NCI-H460 (cell line): ENCODE measurements at regions not wholly inside any gene's neighbourhood (a gene's known extent, or its start where the extent isn't known, plus 50 kb on each side); places are given as distances from the start of the nearest gene placed in this dataset.
A peak's percentile ranks its signal among the peaks of the same experiment; 100 is the strongest.

Source experiments
- DNase-seq: peaks from one replicate; pipeline ENCODE4 v3.0.0-alpha.2; 2016; ENCODE audit warnings: low read depth; ENCODE audit errors: extremely low read depth

DNA sequence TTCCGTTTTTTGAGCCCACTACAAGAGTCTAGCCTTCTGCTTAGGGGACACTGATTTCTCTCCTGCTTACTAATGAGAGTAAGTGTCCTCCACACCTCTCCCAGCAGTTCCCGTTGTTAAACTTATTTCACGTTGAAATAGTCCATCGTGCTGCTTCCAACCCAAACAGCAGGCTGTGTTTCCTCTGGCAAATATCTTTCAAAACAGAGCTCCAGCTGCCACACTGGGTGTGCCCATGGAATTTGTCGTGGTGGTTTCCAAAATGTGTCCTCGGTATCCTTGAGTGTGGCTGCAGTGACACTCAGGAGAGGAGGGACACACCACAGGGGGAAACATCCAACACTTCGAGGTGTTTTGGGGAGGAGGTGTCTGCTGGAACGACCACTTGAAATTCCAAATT lies 176.5 kb upstream of the RALGAPA2 start:
- no peak for DNase-seq

DNA sequence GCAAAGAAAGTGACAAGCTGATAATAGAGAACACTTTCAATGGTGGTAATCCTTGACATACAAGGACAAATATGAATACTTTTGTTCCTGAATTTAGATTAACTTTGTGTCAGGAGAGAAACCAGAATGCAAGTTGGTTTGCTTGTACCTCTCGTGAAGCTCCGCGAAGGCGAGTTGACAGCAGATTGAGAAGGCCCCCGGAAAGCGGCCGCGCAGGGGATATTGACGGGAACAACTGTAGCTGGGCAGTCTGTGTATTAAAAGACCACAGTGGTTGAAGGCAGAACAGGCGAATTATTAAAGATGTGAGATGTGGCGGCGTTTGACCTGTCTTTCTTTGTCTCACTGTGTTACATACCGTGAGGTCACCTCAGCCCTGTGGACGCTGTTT lies 175.8 kb upstream of the RALGAPA2 start:
- DNase-seq: no peak

DNA sequence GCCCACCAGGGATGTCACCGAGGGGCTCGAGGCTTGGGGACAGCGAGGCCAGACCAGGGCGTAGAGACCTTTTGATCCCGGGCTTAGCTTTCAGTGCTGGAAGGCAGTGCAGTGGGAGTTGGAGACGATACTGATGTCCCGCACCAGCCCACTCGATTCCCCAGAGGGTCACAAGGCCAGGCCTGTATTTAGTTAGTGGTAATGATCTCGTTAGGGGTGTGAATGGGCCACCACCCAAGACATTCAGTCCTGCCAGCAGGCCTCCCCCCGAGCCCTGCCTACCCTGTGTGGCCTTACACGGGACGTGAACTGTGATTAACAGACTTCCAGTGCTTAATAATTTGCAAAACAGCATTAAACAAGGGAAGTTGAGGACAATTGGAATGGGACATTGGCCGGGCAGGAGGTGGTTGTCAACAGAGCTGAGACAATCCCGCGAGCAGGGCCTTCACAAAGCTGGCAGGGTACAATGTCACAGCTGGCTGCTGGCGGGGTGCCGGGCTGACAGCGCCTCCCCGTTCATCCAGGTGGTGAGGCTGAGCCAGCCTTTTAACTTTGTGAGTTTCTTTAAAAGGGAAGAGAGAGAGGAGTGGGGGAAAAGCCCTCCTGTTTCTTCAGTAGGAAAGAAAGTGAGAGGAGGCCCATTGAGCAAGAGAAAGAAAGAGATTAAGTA lies 175.3 kb upstream of the RALGAPA2 start:
- no peak for DNase-seq

DNA sequence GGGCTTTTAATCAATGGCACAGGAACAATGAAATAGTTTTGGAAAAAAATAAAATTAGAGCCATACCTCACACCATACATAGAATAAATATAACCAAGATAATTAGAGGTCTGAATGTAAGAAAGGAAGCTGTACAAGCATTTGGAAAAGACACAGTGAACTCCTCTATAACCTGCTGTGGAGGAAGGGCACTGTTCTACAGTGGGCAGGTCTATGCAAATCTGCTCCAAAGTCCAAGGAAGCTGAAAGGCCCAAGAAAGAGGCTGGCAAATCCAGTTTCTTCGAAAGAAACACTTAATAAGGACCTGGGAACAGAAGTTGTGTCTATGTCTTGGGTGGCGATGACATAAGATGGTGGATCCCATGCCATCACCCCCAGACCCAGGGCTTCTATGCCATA lies 169.4 kb upstream of the RALGAPA2 start:
- no peak for DNase-seq

DNA sequence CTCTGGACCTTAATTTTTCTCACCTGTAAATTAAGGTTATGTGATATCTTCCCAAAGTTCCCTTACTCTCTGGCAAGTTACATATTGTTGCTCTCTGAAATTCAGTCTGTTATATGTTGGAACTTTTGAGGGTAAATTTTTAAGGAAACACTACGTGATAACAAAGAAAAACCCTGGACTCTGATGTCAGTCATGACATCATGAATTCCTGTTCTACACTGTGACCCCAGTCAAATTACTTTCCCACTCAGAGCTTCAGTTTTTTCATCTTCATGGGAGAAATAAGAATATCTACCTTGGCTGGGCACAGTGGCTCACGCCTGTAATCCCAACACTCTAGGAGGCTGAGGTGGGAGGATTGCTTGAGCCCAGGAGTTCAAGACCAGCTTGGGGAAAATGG lies 164.6 kb upstream of the RALGAPA2 start:
- DNase-seq: no peak

DNA sequence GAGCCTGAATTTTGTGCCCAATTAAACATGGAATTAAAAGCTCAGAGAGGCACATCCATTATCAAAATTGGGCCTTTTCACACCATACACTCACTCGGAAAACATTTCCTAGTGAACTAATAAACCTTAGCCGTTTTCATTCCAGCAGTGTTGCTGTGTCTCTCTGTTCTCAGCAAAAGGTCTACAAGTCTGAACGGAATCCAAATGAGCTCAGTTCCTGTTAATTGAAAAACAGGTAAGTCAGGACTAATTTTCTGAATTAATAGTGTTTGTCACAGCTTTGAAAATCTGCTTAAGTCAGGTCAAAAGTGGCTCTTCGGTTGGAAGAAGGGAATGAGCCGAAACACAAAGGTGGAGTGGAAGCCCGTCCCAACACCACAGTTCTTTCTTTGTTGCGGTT lies 163.3 kb upstream of the RALGAPA2 start:
- no peak for DNase-seq

DNA sequence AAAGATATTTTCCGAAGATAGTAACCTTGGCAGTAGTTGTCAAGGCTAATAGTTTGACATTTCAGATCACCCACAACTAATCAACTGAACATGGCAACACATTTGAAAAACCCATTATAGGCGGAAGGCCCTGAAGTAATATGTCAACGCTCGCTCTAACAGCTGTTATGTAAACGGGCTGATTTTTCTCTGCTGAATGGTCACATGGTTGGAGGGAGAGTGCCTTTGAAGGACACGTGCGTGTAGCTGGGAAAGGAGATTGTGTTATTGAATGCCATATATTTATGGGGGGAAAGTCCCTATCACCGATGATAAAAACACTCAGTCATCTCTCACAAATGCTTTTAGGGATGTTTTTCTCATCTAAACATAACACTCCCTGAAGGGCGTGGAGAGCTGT lies 160.0 kb upstream of the RALGAPA2 start:
- no peak for DNase-seq

DNA sequence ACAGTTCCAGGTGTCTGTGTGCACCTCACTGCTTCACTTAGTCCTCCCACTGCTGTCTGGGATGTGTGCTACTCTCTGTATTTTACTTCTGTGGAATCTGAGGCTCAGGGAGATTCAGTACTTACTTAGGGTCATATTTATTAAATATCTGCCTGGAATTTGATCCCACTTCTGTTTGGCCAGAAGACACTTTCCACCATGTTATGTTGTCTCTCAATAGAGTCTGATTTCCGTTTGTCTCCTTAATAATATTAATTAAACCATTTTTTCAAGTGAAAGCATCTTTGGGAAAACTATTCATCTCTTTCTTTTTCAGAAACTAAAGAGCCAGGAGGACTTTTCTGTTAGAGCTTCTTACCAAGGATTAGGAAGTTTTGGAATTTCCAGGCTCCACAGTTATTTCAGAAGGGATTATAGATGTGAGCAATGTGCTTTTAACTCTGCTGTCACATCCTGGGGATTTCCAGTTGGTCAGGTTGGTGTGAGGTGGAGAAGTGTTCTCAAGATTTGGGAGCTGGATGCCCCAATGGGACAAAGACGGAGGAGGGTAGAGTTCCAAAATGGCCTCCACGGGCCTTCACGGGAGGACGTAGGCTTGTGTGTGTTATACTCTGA lies 156.8 kb upstream of the RALGAPA2 start:
- DNase-seq: no peak

DNA sequence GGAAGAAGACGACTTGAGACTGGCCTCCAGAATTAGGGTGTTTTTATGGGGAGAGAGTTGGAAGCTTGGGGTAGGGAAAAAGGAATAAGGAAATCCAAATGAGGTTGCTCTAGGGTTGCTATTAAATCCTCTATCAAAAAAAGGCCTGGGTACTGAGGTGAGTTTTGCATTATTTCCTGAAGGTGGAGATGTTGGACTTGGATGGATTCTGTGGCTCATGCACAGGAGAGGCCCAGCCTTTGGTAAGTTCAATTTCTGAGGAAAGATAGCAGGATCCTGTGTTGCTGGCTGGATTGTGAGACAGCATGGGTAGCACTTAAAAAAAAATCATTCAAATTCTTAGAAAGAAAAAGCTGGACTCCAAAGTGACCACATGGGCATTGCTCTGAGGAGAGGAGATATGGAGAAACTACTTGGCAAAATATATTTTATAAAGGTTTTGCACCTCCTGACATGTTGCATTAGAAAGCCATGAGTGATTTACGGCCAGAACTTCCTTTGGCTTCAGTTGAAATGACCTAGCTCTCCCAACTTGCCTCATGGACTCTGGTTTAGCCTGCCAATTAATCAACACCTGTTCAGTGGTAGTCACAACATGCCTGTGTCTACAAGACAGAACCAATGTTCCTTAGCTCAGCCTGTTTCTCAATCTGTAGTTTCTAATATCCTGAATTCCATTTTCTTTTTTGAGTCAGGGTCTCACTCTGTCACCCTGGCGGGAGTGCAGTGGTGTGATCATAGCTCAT lies 152.1 kb upstream of the RALGAPA2 start:
- DNase-seq: peak; percentile 7

DNA sequence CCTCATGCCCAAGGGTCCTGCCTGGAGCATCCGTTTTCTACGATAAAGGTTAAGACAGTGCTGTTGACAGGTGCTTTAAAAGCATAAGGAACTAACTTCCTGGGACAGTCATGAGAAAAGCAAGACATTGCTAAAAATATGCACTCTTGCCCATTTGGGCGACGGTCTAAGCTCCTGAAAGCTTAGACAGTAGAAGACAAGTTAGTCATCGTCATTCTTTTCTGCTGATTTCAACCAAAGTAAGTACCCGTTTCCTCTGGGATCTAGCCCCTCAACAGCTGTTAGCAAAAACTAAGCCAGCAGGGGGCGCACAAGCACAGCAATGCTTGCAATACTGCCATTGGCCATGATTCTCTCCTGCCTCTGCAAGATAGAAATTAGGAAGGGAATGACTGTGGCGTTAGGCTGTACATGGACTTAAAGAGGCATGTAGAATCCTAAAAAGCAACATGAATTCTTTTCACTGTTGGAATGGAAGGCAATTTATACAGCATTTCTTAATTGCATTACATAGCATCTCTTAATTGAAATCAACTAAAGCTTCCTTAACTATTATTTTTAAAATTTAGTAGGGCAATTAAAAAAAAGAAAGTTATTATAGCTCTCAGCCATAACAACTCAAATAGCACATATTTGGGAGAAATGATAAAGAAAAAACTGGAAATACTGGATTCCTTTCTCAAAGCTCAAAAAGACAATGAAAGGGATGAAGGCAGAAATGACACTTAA lies 147.8 kb upstream of the RALGAPA2 start:
- DNase-seq: peak; percentile 78

DNA sequence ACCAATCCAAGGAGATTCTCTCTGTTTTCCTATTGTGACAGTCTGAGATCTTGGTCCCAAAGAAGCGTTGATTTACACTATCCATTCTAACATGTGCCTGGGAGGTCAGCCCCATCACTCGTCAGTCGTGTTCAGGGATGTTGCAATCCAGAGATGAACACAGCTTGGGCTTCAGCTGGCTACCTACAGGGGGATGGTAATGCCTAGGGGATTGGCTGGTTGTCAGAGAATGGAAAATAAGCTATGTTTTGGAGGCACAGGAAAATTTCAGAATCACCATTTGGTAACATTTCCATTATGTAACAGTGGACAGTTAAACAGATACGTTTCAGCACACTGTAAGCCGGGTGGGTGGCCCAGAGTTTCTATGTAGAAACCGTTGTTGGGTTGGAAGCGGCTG lies 147.1 kb upstream of the RALGAPA2 start:
- no peak for DNase-seq

DNA sequence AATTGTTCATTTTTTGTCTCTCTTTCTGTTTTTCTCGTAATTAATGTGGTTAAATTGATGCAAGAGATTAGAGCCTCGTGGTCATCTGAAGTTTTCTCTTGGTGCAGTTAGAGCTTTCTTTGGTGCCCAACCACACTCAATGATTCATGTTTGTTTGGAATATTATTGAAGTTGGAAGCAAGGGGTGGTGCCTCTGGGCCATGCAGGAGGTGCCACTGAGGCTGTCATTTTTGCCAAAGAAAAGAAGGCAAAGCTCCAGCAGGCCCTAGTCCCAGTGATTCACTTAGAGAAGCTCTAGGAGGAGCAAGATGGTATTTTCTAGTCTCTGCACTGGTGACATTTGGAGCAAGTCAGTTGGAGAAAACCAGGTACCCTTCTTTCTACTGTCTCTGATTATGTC lies 144.5 kb upstream of the RALGAPA2 start:
- DNase-seq: no peak

DNA sequence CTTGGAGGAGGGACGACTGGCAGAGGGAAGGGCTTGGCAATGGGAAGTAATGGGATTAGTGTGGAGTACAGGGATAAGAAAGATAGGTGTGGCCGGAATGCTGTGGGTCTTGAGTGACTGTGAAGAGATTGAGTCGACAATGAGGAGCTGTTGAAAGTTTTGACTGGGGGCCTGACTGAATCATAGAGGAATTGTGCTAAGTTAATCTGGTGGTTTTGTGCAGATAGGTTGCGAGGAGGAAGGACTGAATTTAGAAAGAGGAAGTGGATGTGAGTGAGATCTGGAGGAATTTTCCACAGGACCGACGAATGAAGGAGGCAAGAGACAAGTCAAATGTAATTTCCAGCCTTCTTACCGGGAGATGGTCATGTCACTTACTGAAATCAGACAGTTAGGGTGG lies 143.9 kb upstream of the RALGAPA2 start:
- DNase-seq: no peak

DNA sequence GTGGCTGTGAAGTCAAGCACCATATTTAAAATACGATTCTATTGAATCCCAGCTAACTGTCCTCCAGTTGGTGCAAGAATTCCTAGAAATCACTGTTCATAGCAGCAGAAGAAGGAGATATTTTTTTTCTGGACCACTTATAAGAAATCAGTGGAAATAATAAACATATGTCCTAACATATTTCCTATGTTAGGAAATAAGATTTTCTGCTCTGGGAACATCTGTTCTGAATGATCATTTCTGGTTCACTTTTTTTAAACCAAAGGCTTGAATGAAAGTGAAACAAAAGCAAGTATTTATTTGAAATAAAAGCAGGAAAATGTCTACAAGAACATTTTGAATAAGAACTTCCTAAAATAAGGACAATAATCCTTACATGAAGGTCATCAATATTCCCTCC lies 138.9 kb upstream of the RALGAPA2 start:
- DNase-seq: no peak

DNA sequence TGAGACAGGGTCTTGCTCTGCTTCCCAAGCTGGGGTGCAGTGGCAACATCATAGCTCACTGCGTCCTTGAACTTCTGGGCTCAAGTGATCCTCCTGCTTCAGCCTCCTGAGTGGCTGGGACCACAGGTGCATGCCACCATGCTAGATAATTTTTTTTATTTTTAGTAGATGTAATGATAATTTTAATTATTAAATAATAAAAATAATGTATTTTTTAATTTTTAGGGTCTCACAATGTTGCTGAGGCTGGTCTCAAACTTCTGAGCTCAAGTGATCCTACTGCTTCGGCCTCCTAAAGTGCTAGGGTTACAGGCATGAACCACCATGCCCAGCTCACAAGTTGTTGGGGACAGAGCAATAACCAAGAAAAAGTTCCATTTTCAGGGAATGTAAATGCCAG lies 138.0 kb upstream of the RALGAPA2 start:
- DNase-seq: no peak

DNA sequence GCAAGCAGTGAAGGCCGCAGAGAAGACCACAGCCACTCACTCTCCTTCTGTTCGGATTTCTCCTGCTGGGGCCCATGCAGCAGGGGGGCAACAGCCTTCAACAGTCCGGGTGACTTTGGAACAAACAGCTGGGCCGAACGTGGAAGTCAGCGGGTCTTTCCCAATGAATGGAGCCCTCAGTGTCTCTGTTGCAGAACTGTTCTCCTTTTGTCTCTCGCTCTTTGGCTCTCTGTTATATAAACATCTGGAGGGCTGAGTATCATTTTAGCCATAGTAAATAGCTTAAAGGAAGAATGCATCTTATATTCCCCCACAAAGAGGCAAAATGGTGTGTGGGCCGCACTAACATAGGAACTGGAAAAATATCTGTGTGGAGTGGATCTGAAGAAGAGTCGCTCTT lies 136.7 kb upstream of the RALGAPA2 start:
- DNase-seq: no peak

DNA sequence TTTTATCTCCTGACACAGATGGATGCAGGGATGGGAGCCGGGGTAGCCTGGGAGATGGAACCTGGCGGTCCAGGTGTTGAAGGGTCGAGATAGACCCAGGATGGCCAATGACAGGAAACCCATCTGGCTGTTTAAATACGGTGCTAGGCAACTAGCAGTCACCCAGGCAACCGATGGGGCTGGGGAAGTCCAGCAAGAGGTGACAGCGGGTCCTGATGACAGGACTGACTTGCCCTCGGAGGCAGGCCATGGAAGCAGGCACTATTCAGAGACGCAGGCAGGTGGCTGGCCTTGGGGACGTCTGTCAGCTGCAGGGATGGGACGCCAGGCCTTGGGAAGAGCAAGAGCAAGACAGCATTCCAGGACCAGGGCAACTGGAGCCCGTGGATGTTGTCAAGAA lies 135.4 kb upstream of the RALGAPA2 start:
- no peak for DNase-seq

DNA sequence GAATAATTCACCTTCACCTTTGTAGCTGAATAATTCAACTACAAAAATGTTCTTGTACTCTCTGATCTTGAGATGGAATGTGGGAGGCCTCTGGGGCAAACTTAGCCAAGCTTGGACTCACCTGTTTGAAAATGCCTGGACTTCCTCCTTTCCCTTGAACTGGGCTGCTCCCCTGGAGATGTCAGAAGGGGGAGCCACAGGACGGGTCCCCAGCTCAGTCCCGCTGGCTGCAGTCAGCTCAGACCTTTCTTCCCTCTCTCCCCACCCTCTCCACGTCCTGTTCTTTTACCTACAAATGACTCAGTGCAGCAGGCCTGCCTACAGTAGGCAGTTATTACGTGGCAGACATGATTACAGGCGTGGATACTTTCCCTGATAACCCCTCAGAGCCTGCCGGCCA lies 131.5 kb upstream of the RALGAPA2 start:
- DNase-seq: no peak

DNA sequence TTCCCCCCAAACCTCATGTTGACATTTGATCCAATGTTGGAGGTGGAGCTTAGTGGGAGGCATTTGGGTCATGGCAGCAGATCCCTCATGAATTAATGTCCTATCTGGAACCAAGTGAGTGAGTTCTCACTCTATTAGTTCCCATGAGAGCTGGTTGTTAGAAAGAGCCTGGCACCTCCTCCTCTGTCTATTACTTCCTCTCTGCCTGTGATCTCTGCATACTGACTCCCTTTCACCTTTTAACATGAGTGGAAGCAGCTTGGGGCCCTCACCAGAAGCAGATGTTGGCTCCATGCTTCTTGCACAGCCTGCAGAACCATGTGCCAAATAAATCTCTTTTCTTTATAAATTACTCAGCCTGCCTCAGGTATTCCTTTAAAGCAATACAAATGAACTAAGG lies 127.3 kb upstream of the RALGAPA2 start:
- no peak for DNase-seq

DNA sequence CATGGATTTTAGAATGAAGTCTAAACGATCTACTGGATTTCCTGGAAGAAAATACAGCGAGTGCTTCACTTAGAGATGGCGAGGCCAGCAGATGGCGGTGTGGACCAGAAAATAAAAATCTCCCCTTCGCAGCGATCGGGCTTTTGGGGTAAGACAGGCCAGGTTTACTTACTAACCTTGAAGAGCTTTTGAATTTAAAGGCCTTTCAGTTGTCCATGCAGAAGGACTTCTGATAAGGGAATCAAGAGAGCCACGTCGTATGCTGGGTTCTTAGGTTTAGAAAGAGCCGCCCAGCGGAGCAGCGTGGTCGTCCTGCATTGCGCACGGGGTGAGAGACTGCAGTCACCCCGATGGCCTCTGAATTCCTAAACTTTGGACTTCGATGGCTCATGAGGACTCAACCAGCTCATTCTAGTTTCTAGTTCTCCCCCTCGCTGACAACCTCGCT lies 125.2 kb upstream of the RALGAPA2 start:
- peak; percentile 39 for DNase-seq

DNA sequence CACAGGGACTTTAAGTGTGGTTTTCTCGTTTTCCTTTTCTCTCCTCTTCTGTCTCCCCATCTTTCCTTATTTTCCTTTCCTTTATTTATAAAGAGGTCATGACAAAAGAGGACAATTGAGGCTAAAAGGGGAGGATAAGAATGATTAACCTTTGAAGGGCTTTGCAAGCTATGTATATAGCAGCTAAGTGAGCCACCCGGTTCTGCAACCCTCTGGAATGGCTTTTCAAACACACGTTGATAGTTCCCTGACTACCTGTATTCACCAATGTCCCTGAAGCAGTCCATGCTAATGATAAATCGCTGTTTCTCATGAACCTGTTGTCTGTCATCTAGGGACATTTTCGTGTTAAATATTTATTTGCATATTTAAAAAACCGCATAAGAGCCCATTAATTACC lies 124.4 kb upstream of the RALGAPA2 start:
- DNase-seq: no peak

DNA sequence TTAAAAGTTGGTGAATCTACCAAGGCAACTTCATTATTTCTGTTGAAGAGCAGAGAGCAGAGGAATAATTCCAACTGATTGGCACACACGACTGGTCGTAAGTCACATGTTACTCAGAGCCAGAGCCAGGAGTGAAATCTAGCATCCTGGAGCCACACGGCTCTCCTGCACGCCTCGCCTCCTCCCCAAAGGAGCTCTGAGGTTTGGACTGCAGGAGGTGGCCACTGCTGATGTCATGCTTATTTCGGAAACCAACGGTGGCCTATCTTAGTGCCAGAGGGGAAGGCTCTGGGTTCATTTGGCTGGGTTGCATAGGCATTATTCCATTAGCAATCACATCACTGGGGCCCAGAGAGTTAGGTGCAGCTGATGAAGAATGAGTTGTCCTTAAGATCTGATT lies 123.5 kb upstream of the RALGAPA2 start:
- no peak for DNase-seq
